ENCODE measurements at regions not wholly inside any gene's neighbourhood (a gene's known extent, or its start where the extent isn't known, plus 50 kb on each side); places are given as distances from the start of the nearest gene placed in this dataset.

GRCh38 chr1:168482106-168482505, 61.7 kb downstream of the XCL2 start:
- DNase-seq, result no peak
- TF ChIP-seq, protein P1, sequence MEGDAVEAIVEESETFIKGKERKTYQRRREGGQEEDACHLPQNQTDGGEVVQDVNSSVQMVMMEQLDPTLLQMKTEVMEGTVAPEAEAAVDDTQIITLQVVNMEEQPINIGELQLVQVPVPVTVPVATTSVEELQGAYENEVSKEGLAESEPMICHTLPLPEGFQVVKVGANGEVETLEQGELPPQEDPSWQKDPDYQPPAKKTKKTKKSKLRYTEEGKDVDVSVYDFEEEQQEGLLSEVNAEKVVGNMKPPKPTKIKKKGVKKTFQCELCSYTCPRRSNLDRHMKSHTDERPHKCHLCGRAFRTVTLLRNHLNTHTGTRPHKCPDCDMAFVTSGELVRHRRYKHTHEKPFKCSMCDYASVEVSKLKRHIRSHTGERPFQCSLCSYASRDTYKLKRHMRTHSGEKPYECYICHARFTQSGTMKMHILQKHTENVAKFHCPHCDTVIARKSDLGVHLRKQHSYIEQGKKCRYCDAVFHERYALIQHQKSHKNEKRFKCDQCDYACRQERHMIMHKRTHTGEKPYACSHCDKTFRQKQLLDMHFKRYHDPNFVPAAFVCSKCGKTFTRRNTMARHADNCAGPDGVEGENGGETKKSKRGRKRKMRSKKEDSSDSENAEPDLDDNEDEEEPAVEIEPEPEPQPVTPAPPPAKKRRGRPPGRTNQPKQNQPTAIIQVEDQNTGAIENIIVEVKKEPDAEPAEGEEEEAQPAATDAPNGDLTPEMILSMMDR (IDR thresholded peaks at IDR 0.05; ENCODE audit: low read depth, low read length), result no peak
- H3K9me3 ChIP-seq (ENCODE audit: severe bottlenecking), result no peaks in the 10 kb centered on the region
- no peak overlapping the region for H3K27ac ChIP-seq
- H3K27me3 ChIP-seq (ENCODE audit: insufficient read depth, low read depth, severe bottlenecking), result no peaks in the 10 kb centered on the region
- H3K36me3 ChIP-seq, result no peaks in the 10 kb centered on the region
- H3K4me3 ChIP-seq (ENCODE audit: low read depth, low read length), result no peak overlapping the region

GRCh38 chr1:168481586-168481985, 62.2 kb downstream of the XCL2 start:
- Histone ChIP-seq H3K9me3 (ENCODE audit: severe bottlenecking) (no peaks in the 10 kb centered on the region), H3K4me3 (ENCODE audit: low read depth, low read length) (no peak overlapping the region), H3K36me3 (no peaks in the 10 kb centered on the region), H3K27ac (no peak overlapping the region), H3K27me3 (ENCODE audit: insufficient read depth, low read depth, severe bottlenecking) (no peaks in the 10 kb centered on the region)
- no peak for DNase-seq
- TF ChIP-seq, protein P1 (IDR thresholded peaks at IDR 0.05; ENCODE audit: low read depth, low read length), result no peak

GRCh38 chr1:168480997-168481396, 62.8 kb downstream of the XCL2 start:
- Histone ChIP-seq H3K27ac (no peak overlapping the region), H3K36me3 (no peaks in the 10 kb centered on the region), H3K9me3 (ENCODE audit: severe bottlenecking) (no peaks in the 10 kb centered on the region), H3K4me3 (ENCODE audit: low read depth, low read length) (no peak overlapping the region), H3K27me3 (ENCODE audit: insufficient read depth, low read depth, severe bottlenecking) (no peaks in the 10 kb centered on the region)
- TF ChIP-seq, protein P1 (IDR thresholded peaks at IDR 0.05; ENCODE audit: low read depth, low read length), result no peak
- DNase-seq, result no peak

DNA sequence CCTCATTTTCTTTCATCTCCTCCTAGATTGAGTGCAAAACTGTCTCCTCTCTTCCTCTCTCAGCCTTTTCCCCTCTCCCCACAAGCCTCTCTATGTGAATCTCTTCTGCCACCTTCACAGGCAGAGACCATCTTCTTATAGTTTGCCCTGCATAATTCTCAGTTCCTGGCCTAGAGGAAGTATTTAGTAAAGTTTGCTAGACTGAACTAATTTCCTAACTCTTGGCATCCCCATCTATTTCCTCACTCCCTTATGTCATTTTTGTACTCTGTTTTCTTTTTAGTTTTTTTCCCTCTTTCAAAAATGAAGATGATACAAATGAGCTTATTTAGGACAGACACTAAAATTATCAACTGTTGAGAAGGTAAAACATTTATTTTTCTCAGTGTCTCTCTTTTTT, 66.0 kb downstream of the XCL2 start:
- Histone ChIP-seq H3K27me3 (ENCODE audit: insufficient read depth, low read depth, severe bottlenecking) (no peaks in the 10 kb centered on the region), H3K36me3 (no peaks in the 10 kb centered on the region), H3K9me3 (ENCODE audit: severe bottlenecking) (no peaks in the 10 kb centered on the region), H3K27ac (no peak overlapping the region), H3K4me3 (ENCODE audit: low read depth, low read length) (no peak overlapping the region)
- TF ChIP-seq, protein P1 (IDR thresholded peaks at IDR 0.05; ENCODE audit: low read depth, low read length), result no peak
- no peak for DNase-seq

DNA sequence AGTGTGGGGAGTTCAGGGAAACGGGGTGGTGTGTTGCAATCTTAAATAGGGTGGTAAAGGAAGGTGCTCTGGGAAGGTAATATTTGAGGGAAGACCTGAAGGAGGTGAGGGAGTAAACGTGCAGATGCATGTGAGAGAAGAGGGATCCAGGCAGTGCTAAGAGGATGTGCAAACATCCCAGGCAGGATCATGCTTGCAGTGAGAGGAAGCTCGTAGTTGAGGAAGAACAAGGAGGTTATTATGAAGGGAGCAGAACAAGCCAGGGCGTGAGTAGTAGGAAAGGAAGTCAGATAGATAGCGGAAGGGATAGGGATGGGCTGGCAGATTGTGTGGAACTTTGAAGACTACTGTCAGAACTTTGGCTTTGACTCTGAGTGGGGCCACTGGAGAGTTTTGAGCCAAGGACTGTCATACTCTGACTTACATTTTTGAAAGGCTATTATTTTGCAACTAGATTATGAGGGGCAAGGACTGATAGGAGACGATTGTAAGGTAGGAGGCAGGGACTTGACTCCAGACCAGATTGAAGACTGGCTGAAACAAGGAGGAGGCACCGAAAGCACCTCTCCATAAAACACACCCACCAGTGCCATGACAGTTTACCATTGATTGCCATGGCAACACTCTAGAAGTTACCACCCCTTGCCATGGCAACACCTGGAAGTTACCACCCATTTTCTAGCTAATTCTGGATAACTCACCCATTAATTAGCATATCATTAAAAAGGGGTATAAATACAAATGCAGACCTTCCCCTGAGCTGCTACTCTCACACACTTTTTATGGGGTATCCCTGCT, 67.0 kb downstream of the XCL2 start:
- no peak overlapping the region for H3K27ac ChIP-seq
- DNase-seq, result no peak

More for the DNA sequence above, 67.0 kb downstream of the XCL2 start:
- H3K36me3 ChIP-seq, result no peaks in the 10 kb centered on the region
- no peaks in the 10 kb centered on the region for H3K27me3 ChIP-seq (ENCODE audit: insufficient read depth, low read depth, severe bottlenecking)
- TF ChIP-seq, protein P1 (IDR thresholded peaks at IDR 0.05; ENCODE audit: low read depth, low read length), result no peak
- no peaks in the 10 kb centered on the region for H3K9me3 ChIP-seq (ENCODE audit: severe bottlenecking)
- H3K4me3 ChIP-seq (ENCODE audit: low read depth, low read length), result no peak overlapping the region
